RWPE2 (cell line): ENCODE measurements at regions not wholly inside any gene's neighbourhood (a gene's known extent, or its start where the extent isn't known, plus 50 kb on each side); places are given as distances from the start of the nearest gene placed in this dataset.
"Not testable (repeated sequence)": the region's sequence is repeated elsewhere in the genome, so short reads cannot be mapped to it uniquely, and the experiment has no call there.

Source experiments
- ATAC-seq: fragments of 200-7000 bp; cut with Tn5 transposase; 3 replicates; pipeline ENCODE4 v1.9.1; 2021; ENCODE audit warnings: low read depth
- DNase-seq: peaks from one replicate; pipeline ENCODE4 v3.0.0-alpha.2; 2020; ENCODE audit warnings: low spot score
- H3K27ac ChIP-seq: fragments of 450-650 bp; 2 replicates; pipeline ENCODE4 v1.5.1; 2017; ENCODE audit warnings: mild to moderate bottlenecking; ENCODE audit not compliant: poor library complexity, severe bottlenecking
- H3K27me3 ChIP-seq: fragments of 250-450 bp; sonication (Bioruptor Pico); 2 replicates; pipeline ENCODE4 v1.5.1; 2021; ENCODE audit warnings: mild to moderate bottlenecking, moderate library complexity; ENCODE audit not compliant: insufficient read depth, poor library complexity, severe bottlenecking
- H3K36me3 ChIP-seq: fragments of 250-450 bp; sonication (Bioruptor Pico); 2 replicates; pipeline ENCODE4 v1.5.1; 2020; ENCODE audit warnings: low read depth, mild to moderate bottlenecking, moderate library complexity
- H3K4me1 ChIP-seq: fragments of 250-450 bp; sonication (Bioruptor Pico); 2 replicates; pipeline ENCODE4 v1.5.1; 2021; ENCODE audit warnings: mild to moderate bottlenecking, moderate library complexity; ENCODE audit not compliant: insufficient read depth, poor library complexity, severe bottlenecking
- H3K4me3 ChIP-seq: fragments of 250-450 bp; sonication (Bioruptor Pico); 2 replicates; pipeline ENCODE4 v1.5.1; 2021; ENCODE audit warnings: mild to moderate bottlenecking, moderate library complexity; ENCODE audit not compliant: severe bottlenecking
- H3K9me3 ChIP-seq: fragments of 250-450 bp; sonication (Bioruptor Pico); 2 replicates; pipeline ENCODE4 v1.5.1; 2021; ENCODE audit warnings: mild to moderate bottlenecking, moderate library complexity; ENCODE audit not compliant: severe bottlenecking
- TF ChIP-seq, protein P1 (sequence below): fragments of 450-650 bp; IDR thresholded peaks from one replicate; pipeline ENCODE4 v1.5.1; 2017; ENCODE audit warnings: mild to moderate bottlenecking, moderate library complexity; ENCODE audit not compliant: poor library complexity, severe bottlenecking

DNA sequence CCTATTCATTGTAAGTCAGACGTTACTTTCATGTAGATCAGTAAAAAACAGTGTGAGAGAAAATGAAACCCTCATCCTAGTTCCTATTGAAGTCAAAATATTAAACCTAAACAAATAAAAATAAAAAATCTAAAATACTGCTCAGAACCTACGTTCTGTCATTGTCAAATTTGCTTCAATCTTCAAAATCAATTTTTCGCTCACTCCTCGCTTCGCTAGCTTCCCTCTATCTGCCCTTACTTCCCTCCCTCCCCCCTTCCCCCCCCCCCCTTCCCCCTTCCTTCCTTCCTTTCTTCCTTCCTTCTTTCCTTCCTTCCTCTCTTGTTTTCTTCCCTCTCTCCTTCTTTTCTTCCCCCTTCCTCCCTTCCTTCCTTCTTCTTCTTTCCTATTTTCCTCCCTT is 310.9 kb upstream of the PDE3A start:
- ATAC-seq (no peak), DNase-seq (no peak)
- Histone ChIP-seq H3K36me3 (no peaks in the 10 kb centered on the region), H3K9me3 (no peaks in the 10 kb centered on the region), H3K4me1 (no peaks in the 10 kb centered on the region), H3K4me3 (no peak overlapping the region), H3K27ac (no peak overlapping the region), H3K27me3 (no peaks in the 10 kb centered on the region)
- TF ChIP-seq, protein P1, sequence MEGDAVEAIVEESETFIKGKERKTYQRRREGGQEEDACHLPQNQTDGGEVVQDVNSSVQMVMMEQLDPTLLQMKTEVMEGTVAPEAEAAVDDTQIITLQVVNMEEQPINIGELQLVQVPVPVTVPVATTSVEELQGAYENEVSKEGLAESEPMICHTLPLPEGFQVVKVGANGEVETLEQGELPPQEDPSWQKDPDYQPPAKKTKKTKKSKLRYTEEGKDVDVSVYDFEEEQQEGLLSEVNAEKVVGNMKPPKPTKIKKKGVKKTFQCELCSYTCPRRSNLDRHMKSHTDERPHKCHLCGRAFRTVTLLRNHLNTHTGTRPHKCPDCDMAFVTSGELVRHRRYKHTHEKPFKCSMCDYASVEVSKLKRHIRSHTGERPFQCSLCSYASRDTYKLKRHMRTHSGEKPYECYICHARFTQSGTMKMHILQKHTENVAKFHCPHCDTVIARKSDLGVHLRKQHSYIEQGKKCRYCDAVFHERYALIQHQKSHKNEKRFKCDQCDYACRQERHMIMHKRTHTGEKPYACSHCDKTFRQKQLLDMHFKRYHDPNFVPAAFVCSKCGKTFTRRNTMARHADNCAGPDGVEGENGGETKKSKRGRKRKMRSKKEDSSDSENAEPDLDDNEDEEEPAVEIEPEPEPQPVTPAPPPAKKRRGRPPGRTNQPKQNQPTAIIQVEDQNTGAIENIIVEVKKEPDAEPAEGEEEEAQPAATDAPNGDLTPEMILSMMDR = no peak

DNA sequence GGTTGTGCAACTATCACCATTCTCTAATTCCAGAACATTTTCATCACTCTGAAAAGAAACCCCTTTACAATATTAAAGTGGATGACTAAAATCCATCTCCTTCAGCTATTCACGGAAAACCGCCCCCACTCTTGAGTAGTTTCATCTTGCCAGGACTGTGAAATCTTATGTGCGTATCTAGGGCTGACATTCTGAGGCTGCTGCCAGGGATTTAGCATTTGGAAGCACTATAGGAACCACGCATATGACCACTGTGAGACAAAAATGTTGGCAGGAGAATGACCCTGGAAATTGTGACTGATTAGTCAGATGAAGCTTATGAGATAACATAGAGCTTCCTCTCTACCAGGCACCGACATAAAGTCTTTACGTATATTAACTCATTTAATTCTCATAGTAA is 305.2 kb upstream of the PDE3A start:
- H3K36me3 ChIP-seq = no peaks in the 10 kb centered on the region
- no peaks in the 10 kb centered on the region for H3K9me3 ChIP-seq
- H3K4me1 ChIP-seq = no peaks in the 10 kb centered on the region
- ATAC-seq = no peak
- no peaks in the 10 kb centered on the region for H3K27me3 ChIP-seq
- no peak for DNase-seq
- H3K27ac ChIP-seq = no peak overlapping the region
- TF ChIP-seq, protein P1 = no peak
- no peak overlapping the region for H3K4me3 ChIP-seq

DNA sequence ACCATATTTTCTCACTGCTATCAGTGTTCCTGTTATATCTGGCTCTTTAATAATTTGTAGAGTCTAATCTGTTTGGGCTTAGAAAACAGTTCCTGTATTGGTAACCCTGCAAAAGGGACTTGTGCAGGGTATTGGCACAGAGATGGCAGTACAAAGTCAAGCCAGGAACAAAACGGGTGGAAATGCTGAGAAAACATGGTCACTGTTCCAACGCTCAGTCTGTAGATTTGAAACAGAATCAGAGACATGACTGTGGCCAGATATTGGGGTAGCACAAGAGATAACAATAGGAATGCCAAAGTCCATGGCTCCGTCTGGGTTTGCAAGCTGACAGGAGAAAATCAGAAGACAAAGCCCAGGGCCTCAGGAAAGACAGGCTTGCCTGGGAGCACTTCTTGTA is 290.7 kb upstream of the PDE3A start:
- no peak for ATAC-seq
- TF ChIP-seq, protein P1 = no peak
- H3K4me3 ChIP-seq = no peak overlapping the region

DNA sequence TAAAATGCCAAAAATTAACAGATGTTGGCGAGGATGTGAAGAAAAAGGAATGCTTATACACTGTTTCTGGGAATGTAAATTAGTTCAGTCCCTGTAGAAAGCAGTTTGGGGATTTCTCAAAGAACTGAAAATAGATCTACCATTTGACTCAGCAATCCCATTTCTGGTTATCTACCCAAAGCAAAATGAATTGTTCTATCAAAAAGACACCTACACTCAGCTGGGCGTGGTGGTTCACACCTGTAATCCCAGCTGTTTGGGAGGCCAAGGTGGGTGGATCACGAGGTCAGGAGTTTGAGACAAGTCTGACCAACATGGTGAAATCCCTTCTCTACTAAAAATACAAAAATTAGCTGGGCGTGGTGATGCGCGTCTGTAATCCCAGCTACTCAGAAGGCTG is 279.3 kb upstream of the PDE3A start:
- Histone ChIP-seq H3K27ac (no peak overlapping the region), H3K4me3 (no peak overlapping the region), H3K9me3 (no peaks in the 10 kb centered on the region), H3K27me3 (no peaks in the 10 kb centered on the region), H3K4me1 (no peaks in the 10 kb centered on the region), H3K36me3 (no peaks in the 10 kb centered on the region)
- TF ChIP-seq, protein P1 = no peak
- DNase-seq (no peak), ATAC-seq (no peak)

More for the DNA sequence above, 290.7 kb upstream of the PDE3A start:
- Histone ChIP-seq H3K9me3 (no peaks in the 10 kb centered on the region), H3K4me1 (no peaks in the 10 kb centered on the region), H3K36me3 (no peaks in the 10 kb centered on the region), H3K27me3 (no peaks in the 10 kb centered on the region), H3K27ac (no peak overlapping the region)
- DNase-seq = no peak

DNA sequence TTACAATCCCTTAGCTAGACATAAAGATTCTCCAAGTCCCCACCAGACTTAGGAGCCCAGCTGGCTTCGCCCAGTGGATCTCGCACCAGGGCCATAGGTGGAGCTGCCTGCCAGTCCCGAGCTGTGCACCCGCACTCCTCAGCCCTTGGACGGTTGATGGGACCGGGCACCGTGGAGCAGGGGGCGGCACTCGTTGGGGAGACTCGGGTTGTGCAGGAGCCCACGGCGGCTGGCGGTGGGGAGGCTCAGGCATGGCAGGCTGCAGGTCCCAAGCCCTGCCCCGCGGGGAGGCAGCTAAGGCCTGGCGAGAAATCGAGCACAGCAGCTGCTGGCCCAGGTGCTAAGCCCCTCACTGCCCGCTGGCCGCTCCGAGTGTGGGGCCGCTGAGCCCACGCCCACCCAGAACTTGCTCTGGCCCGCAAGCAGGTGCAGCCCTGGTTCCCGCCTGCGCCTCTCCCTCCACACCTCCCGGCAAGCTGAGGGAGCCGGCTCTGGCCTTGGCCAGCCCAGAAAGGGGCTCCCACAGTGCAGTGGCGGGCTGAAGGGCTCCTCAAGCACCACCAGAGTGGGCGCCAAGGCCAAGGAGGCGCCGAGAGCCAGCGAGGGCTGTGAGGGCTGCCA is 275.0 kb upstream of the PDE3A start:
- not testable (repeated sequence) for ATAC-seq, H3K4me3 ChIP-seq, H3K36me3 ChIP-seq, H3K4me1 ChIP-seq, H3K27ac ChIP-seq, H3K27me3 ChIP-seq, H3K9me3 ChIP-seq, DNase-seq
